HL-60 (cell line): ENCODE measurements at regions not wholly inside any gene's neighbourhood (a gene's known extent, or its start where the extent isn't known, plus 50 kb on each side); places are given as distances from the start of the nearest gene placed in this dataset.

ENCODE experiments used
- CTCF ChIP-seq: IDR thresholded peaks from one replicate; pipeline ENCODE4 v1.5.1; 2011; ENCODE audit warnings: low read length, control low read depth, inconsistent platforms; ENCODE audit not compliant: insufficient read depth
- REST ChIP-seq: IDR thresholded peaks from 2 replicates; pipeline ENCODE4 v1.6.1; 2012; ENCODE audit warnings: low read depth; ENCODE audit not compliant: insufficient replicate concordance

DNA sequence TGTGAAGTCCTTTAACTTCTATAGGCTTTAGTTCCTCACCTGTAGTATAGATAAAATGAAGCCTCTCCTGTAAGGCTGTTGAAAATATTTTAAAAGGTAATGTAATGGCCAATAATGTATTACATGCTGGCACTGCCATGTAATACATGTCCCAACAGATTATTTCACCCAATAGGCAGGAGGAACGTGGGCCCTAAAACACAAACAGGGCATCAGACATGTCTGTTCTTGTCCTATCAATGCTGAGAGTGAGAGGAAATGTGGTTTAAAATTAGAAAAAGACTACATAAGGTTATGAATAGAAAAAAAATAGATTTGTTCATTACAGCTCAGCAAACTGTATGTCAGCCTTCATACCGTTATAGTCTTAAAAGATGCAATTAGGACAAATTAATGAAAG, 492.7 kb upstream of the DDX18 start:
- TF ChIP-seq CTCF = no peak
- TF ChIP-seq REST = no peak
